Central memory CD8-positive, alpha-beta T cell (primary cell): ENCODE measurements at regions not wholly inside any gene's neighbourhood (a gene's known extent, or its start where the extent isn't known, plus 50 kb on each side); places are given as distances from the start of the nearest gene placed in this dataset.

ENCODE experiments used
- ATAC-seq: fragments of 150-1000 bp; cut with Tn5 transposase; replicated peaks from 2 replicates; pipeline ENCODE4 v1.10.0; 2022; ENCODE audit warnings: mild to moderate bottlenecking, moderate FRiP score, moderate number of reproducible peaks; ENCODE audit not compliant: poor library complexity, severe bottlenecking; ENCODE audit errors: extremely low read depth
- DNase-seq, 2 donors: peaks; one replicate each; pipeline ENCODE4 v3.0.0; 2021; ENCODE audit warnings: low spot score in 2 of 2
- H3K27ac Mint-ChIP-seq: one replicate; pipeline ENCODE4 v1.8.0; 2022; ENCODE audit warnings: low read depth, mild to moderate bottlenecking, moderate library complexity, mixed read lengths
- H3K27me3 Mint-ChIP-seq: one replicate; pipeline ENCODE4 v1.8.0; 2022; ENCODE audit warnings: mixed read lengths
- H3K36me3 Mint-ChIP-seq: one replicate; pipeline ENCODE4 v1.8.0; 2022; ENCODE audit warnings: mild to moderate bottlenecking, moderate library complexity, mixed read lengths; ENCODE audit not compliant: insufficient read depth
- H3K4me1 Mint-ChIP-seq: one replicate; pipeline ENCODE4 v1.8.0; 2022; ENCODE audit warnings: mixed read lengths
- H3K4me3 Mint-ChIP-seq: one replicate; pipeline ENCODE4 v1.8.0; 2022; ENCODE audit warnings: mild to moderate bottlenecking, moderate library complexity, mixed read lengths
- H3K9me3 Mint-ChIP-seq: one replicate; pipeline ENCODE4 v1.8.0; 2022; ENCODE audit warnings: mixed read lengths

- no peak for DNase-seq
- ATAC-seq = no peak
- no peak overlapping the region for H3K4me3 Mint-ChIP-seq
- H3K9me3 Mint-ChIP-seq = peaks cover 8% of the 10 kb centered on the region
- H3K4me1 Mint-ChIP-seq = peaks cover 16% of the 10 kb centered on the region
- H3K36me3 Mint-ChIP-seq = peaks cover 2% of the 10 kb centered on the region
- no peak overlapping the region for H3K27ac Mint-ChIP-seq
- H3K27me3 Mint-ChIP-seq = no peaks in the 10 kb centered on the region
Measured at GRCh38 chr20:52416953-52417352, 225.4 kb upstream of the ZFP64 start.

GRCh38 chr20:52411611-52412010 lies 220.0 kb upstream of the ZFP64 start:
- H3K4me3 Mint-ChIP-seq = no peak overlapping the region
- peaks cover 3% of the 10 kb centered on the region for H3K9me3 Mint-ChIP-seq
- H3K27me3 Mint-ChIP-seq = no peaks in the 10 kb centered on the region
- peaks cover 52% of the 10 kb centered on the region for H3K4me1 Mint-ChIP-seq
- no peak for ATAC-seq
- no peak for DNase-seq
- peaks cover 11% of the 10 kb centered on the region for H3K36me3 Mint-ChIP-seq
- H3K27ac Mint-ChIP-seq = peak overlapping the region; percentile 93

DNA sequence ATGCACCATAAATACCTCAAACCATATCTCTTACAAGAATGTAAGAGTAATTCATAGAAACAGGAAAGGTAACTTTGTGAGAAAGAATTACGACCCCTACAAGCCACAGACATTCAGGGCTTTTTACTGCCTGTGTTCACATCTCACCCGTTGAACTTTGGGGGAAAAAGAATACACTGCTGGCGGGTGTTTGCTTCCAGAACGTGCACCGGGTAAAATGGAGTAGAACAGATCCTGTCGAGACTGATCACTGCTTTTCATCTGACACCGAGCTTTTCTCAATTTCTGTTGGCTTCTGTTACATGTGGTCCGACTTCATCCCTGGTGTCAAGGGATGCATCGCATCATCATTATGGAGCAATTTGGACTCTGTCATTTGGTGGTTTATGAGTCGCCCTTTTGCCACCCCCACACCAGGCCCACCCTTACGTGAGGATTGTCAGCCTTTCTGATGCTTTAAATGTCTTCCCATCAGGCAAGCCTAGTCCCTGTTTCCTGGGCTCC lies 219.2 kb upstream of the ZFP64 start:
- no peak for DNase-seq
- H3K9me3 Mint-ChIP-seq = peaks cover 8% of the 10 kb centered on the region
- H3K27ac Mint-ChIP-seq = peak overlapping the region; percentile 93
- H3K4me3 Mint-ChIP-seq = peak overlapping the region; percentile 75
- H3K27me3 Mint-ChIP-seq = no peaks in the 10 kb centered on the region
- peak; percentile 25 for ATAC-seq
- H3K4me1 Mint-ChIP-seq = peaks cover 60% of the 10 kb centered on the region
- peaks cover 13% of the 10 kb centered on the region for H3K36me3 Mint-ChIP-seq

- Mint-ChIP-seq H3K36me3 (peaks cover 13% of the 10 kb centered on the region), H3K27me3 (no peaks in the 10 kb centered on the region), H3K4me3 (peak overlapping the region; percentile 75), H3K9me3 (peaks cover 8% of the 10 kb centered on the region), H3K4me1 (peaks cover 64% of the 10 kb centered on the region), H3K27ac (peak overlapping the region; percentile 93)
- peak; percentile 35 to 73 for DNase-seq
- ATAC-seq = peak; percentile 93
Measured at GRCh38 chr20:52410182-52410647, 218.6 kb upstream of the ZFP64 start.

DNA sequence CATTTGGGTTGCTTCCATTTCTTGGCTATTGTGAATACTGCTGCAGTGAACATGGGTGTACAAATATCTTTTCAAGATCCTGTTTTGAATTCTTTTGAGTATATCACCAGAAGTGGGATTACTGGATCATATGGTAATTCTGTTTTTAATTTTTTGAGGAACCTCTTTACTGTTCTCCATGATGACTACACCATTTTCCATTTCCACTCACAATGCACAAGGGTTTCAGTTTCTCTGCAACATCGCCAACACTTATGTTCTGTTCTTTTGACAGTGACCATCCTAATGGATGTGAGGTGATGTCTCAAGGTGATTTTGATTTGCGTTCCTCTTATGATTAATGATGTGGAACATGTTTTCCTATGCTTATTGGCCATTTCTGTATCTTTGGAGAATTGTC lies 214.4 kb upstream of the ZFP64 start:
- peak overlapping the region; percentile 26 for H3K4me3 Mint-ChIP-seq
- H3K4me1 Mint-ChIP-seq = peaks cover 69% of the 10 kb centered on the region
- H3K27me3 Mint-ChIP-seq = no peaks in the 10 kb centered on the region
- ATAC-seq (no peak), DNase-seq (no peak)
- H3K27ac Mint-ChIP-seq = peak overlapping the region; percentile 93
- peaks cover 13% of the 10 kb centered on the region for H3K36me3 Mint-ChIP-seq
- H3K9me3 Mint-ChIP-seq = peaks cover 14% of the 10 kb centered on the region

- ATAC-seq = peak; percentile 25
- Mint-ChIP-seq H3K4me3 (peak overlapping the region; percentile 26), H3K4me1 (peaks cover 68% of the 10 kb centered on the region), H3K36me3 (peaks cover 8% of the 10 kb centered on the region), H3K27ac (peak overlapping the region; percentile 93), H3K9me3 (peaks cover 14% of the 10 kb centered on the region), H3K27me3 (no peaks in the 10 kb centered on the region)
- DNase-seq = no peak
Measured at GRCh38 chr20:52405417-52405816, 213.8 kb upstream of the ZFP64 start.

- DNase-seq = no peak
- Mint-ChIP-seq H3K4me3 (peak overlapping the region; percentile 26), H3K9me3 (peaks cover 14% of the 10 kb centered on the region), H3K4me1 (peaks cover 68% of the 10 kb centered on the region), H3K27ac (peak overlapping the region; percentile 93), H3K36me3 (peaks cover 3% of the 10 kb centered on the region), H3K27me3 (no peaks in the 10 kb centered on the region)
- no peak for ATAC-seq
Measured at GRCh38 chr20:52404671-52405070, 213.1 kb upstream of the ZFP64 start.

DNA sequence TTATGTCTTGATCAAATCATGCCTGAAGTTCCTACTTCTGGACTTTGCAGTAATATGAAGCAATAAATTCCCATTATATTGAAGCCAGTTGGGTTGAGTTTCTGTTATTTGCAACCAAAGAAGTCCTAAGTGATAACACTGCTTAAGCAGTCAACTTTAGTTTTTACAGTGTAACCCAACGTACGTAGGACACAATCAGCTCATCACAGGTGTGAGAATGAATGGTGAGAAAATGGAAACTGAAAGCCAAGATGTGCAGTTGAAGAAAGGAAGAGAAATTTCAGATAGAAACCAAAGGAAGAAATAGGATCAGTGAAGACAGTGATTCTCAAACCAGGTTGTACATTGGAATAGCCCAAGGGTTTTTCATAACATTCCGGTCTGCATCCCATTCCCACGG lies 211.4 kb upstream of the ZFP64 start:
- Mint-ChIP-seq H3K27me3 (no peaks in the 10 kb centered on the region), H3K9me3 (peaks cover 14% of the 10 kb centered on the region), H3K36me3 (peaks cover 3% of the 10 kb centered on the region), H3K4me3 (peak overlapping the region; percentile 47), H3K4me1 (peaks cover 71% of the 10 kb centered on the region), H3K27ac (peak overlapping the region; percentile 83)
- ATAC-seq (peak; percentile 47), DNase-seq (no peak)

DNA sequence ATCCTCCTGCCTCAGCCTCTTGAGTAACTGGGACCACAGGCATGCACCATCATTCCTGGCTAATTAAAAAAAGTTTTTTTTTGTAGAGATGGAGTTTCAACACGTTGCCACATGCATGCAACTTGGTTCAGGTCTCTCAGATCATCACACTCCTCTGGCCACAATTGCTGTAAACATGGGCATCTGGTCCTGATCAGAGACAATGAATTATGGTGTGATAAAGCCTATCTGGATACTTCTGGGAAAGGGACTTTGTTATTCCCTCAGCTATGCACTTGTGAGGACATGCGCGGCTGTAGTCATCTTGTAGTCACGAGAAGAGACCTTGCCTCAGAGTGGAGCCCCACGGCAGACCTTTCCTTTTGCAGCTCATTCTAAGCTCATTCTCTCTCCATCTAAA lies 210.9 kb upstream of the ZFP64 start:
- DNase-seq (no peak), ATAC-seq (no peak)
- Mint-ChIP-seq H3K27me3 (no peaks in the 10 kb centered on the region), H3K4me3 (peak overlapping the region; percentile 47), H3K4me1 (peaks cover 67% of the 10 kb centered on the region), H3K27ac (peak overlapping the region; percentile 83), H3K9me3 (peaks cover 14% of the 10 kb centered on the region), H3K36me3 (peaks cover 3% of the 10 kb centered on the region)

- Mint-ChIP-seq H3K4me3 (no peak overlapping the region), H3K27me3 (no peaks in the 10 kb centered on the region), H3K27ac (no peak overlapping the region), H3K36me3 (no peaks in the 10 kb centered on the region), H3K9me3 (peaks cover 9% of the 10 kb centered on the region), H3K4me1 (peaks cover 56% of the 10 kb centered on the region)
- ATAC-seq (no peak), DNase-seq (no peak)
Measured at GRCh38 chr20:52401431-52401830, 209.9 kb upstream of the ZFP64 start.

DNA sequence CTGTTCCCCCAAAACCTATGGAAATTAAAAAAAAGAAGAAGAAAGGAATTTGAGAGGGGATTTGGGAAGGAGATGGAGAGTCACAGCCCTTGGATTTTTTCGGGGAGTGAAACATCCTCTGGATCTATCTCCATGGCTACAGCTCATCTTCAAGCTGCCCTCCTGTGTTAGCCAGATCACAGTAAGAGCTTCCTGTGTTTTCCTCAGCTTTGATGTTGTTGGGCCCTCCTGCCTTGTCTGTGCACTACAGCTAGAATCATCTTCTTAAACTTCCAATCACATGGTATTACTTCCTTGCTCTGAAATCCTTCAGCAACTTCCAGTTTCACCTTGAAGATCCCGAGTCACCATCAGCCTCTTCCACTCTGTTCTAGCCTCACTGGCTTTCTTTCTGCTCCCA lies 207.8 kb upstream of the ZFP64 start:
- no peaks in the 10 kb centered on the region for H3K36me3 Mint-ChIP-seq
- no peaks in the 10 kb centered on the region for H3K27me3 Mint-ChIP-seq
- peaks cover 6% of the 10 kb centered on the region for H3K9me3 Mint-ChIP-seq
- DNase-seq (no peak), ATAC-seq (no peak)
- no peak overlapping the region for H3K27ac Mint-ChIP-seq
- H3K4me1 Mint-ChIP-seq = peaks cover 36% of the 10 kb centered on the region
- no peak overlapping the region for H3K4me3 Mint-ChIP-seq

DNA sequence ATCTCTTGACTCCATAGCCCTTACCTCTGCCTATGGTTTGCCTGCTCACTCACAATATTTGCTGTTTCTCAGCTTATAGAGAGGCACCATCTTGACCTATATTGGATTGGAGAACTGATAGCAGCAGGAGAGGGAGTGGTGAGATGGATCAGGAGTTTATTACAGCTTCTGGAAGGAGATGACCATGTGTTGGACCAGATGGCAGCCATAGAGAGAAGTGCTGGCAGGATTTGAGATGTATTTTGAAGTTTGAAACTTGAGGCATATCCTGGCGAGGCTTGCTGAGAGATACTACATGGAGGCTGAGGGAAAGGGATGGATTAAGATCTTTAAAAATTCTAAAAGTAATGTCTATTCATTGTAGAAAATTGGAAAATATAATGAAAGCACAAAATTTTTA lies 198.0 kb upstream of the ZFP64 start:
- ATAC-seq (no peak), DNase-seq (no peak)
- no peaks in the 10 kb centered on the region for H3K36me3 Mint-ChIP-seq
- H3K4me1 Mint-ChIP-seq = no peaks in the 10 kb centered on the region
- no peaks in the 10 kb centered on the region for H3K27me3 Mint-ChIP-seq
- no peak overlapping the region for H3K27ac Mint-ChIP-seq
- no peaks in the 10 kb centered on the region for H3K9me3 Mint-ChIP-seq
- H3K4me3 Mint-ChIP-seq = no peak overlapping the region

DNA sequence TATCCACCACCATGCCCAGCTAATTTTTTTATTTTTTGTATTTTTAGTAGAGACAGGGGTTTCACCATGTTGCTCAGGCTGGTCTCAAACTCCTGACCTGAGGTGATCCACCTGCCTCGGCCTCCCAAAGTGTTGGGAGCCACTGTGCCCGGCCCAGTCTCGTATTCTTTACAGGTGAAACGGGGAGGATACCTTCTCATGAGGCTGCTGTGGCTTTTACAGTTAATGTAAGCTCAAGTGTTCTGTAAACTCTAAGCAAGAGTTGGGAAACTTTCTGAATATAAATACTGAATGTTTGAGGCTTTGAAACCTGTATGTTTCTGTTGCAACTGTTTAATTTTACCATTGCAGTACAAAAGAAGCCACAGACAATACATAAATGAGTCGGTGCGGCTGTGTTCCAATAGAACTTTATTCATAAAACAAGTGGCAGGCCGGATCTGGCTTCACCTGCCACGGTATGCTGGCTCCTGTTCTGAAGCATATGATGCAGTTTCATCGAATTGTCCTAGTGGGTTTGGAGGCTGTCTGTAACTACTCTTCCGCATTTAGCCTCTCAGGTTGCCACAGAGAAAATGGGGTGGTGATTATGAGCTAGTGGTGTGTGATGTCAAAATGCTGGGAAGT lies 192.5 kb upstream of the ZFP64 start:
- ATAC-seq = no peak
- Mint-ChIP-seq H3K36me3 (no peaks in the 10 kb centered on the region), H3K27me3 (no peaks in the 10 kb centered on the region), H3K4me1 (no peaks in the 10 kb centered on the region), H3K9me3 (peaks cover 5% of the 10 kb centered on the region), H3K4me3 (no peak overlapping the region), H3K27ac (peak overlapping the region; percentile 42)
- DNase-seq = no peak
